Activated naive CD4-positive, alpha-beta T cell treated with anti-CD3 and anti-CD28 coated beads for 36 hours (primary cell): ENCODE measurements at regions not wholly inside any gene's neighbourhood (a gene's known extent, or its start where the extent isn't known, plus 50 kb on each side); places are given as distances from the start of the nearest gene placed in this dataset.

Experiments used
- CTCF ChIA-PET: fragments of 350-600 bp; sonication (Branson Sonifier 250); formaldehyde crosslinking; loops from one replicate; lab custom pipeline; 2021; ENCODE audit warnings: antibody characterized with exemption; lab: Charles Lee
- DNase-seq: peaks from one replicate; pipeline ENCODE4 v3.0.0-alpha.2; 2020
- H3K27ac Mint-ChIP-seq: one replicate; pipeline ENCODE4 v1.8.0; 2021; ENCODE audit warnings: mild to moderate bottlenecking, mixed read lengths
- H3K27me3 Mint-ChIP-seq: one replicate; pipeline ENCODE4 v1.8.0; 2021; ENCODE audit warnings: low read depth, mixed read lengths
- H3K36me3 Mint-ChIP-seq: one replicate; pipeline ENCODE4 v1.8.0; 2021; ENCODE audit warnings: low read depth, mixed read lengths
- H3K4me1 Mint-ChIP-seq: one replicate; pipeline ENCODE4 v1.8.0; 2021; ENCODE audit warnings: low read depth, mixed read lengths
- H3K4me3 Mint-ChIP-seq: one replicate; pipeline ENCODE4 v1.8.0; 2021; ENCODE audit warnings: mild to moderate bottlenecking, moderate library complexity, mixed read lengths
- H3K9me3 Mint-ChIP-seq: one replicate; pipeline ENCODE4 v1.8.0; 2021; ENCODE audit warnings: mixed read lengths
- intact Hi-C: fragments of 100-400 bp; cut with micrococcal nuclease; formaldehyde crosslinking; loops from one replicate; pipeline ENCODE4 v1.15.1; 2023

DNA sequence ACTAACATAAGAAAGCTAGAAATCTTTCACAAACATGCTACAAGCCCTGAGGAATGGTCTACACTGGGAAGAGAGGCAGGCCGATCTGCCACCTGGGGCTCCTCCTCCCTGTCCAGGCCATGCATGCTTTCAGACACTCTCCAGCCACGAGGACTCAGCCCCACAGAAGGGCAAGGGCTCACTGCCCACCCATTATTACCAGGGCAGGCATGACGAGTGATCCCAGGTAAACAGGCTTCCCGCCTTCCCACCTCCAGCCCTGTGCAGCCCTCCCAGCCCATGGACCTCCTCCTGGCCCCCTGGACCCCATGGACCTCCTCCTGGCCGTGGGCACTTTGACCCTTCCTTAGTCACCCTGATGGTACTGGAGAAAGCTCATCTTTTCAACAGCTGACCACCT lies 75.8 kb upstream of the TEX51 start:
- Mint-ChIP-seq H3K36me3 (no peaks in the 10 kb centered on the region), H3K4me3 (no peak overlapping the region), H3K9me3 (no peaks in the 10 kb centered on the region), H3K27me3 (peaks cover 12% of the 10 kb centered on the region), H3K4me1 (no peaks in the 10 kb centered on the region), H3K27ac (no peak overlapping the region)
- no peak for DNase-seq
- intact Hi-C loops: no loop called here
- CTCF ChIA-PET: no interaction called here

DNA sequence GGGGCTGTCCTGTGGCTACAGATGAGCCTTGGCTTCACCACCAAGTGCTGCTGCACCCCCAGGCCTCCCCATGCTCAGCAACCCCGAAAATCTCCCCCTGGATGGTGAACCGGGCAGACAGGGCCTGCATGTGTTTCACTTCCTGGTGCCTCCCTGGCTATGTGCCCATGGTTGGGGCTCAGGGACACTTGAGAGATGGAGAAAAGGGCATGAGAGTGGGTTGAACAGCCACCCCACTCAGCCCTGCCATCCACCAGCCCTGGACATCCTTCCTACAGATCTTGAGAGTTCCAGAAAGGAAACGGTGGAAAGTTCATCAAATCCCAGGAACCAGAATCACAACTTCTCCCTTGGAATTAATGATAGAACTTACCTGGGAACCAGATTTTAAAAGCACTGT lies 74.7 kb upstream of the TEX51 start:
- Mint-ChIP-seq H3K27ac (no peak overlapping the region), H3K9me3 (no peaks in the 10 kb centered on the region)
- no peak for DNase-seq

DNA sequence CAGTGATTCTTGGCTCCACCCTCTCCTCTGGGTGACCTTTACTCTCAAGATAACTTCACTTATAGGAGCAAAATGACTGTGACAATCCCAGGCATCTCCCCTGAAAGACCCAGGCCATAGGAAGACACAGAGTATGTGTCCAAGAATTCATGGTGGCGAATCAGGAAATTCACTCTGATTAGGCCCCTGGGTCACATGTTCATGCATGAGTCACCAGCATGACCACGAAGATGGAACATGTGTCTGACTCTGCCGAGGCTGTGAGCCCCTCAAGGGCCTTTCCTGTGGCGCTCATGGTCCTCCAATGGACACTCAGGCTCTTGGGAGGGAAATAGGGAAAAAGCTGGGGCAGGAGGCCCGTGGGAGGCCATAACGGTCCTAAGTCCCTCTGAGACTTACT lies 74.0 kb upstream of the TEX51 start:
- H3K4me3 Mint-ChIP-seq: no peak overlapping the region
- H3K4me1 Mint-ChIP-seq: no peaks in the 10 kb centered on the region
- no peaks in the 10 kb centered on the region for H3K9me3 Mint-ChIP-seq
- no peak for DNase-seq
- CTCF ChIA-PET: no interaction called here
- H3K27me3 Mint-ChIP-seq: peaks cover 10% of the 10 kb centered on the region
- H3K27ac Mint-ChIP-seq: no peak overlapping the region
- H3K36me3 Mint-ChIP-seq: no peaks in the 10 kb centered on the region
- intact Hi-C loops: no loop called here

More for the DNA sequence above, 74.7 kb upstream of the TEX51 start:
- no peak overlapping the region for H3K4me3 Mint-ChIP-seq
- no peaks in the 10 kb centered on the region for H3K36me3 Mint-ChIP-seq
- intact Hi-C loops: no loop called here
- CTCF ChIA-PET: no interaction called here
- no peaks in the 10 kb centered on the region for H3K4me1 Mint-ChIP-seq
- H3K27me3 Mint-ChIP-seq: peaks cover 8% of the 10 kb centered on the region

- CTCF ChIA-PET: no interaction called here
- intact Hi-C loops: no loop called here
- DNase-seq: no peak
Measured at GRCh38 chr2:126825316-126825715, 73.4 kb upstream of the TEX51 start.

DNA sequence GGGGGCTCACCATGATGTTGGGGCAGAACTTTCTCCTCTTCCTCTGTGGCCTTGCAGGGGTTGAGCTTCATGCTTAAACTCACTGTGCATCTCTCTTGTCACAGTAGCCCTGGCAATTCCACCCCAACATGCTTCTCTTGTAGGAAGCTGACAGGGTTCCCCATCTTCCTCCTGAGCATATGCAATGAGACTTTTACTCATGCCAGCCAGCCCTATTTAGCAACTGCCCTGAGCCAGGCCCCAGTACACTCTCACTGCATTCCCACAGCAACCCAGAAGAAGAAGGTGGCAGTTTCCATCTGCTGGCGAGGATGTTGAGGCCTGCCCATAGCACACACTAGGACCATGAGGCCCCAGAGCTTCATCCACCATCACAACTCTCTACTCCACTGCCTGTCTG lies 72.2 kb upstream of the TEX51 start:
- H3K4me3 Mint-ChIP-seq: no peak overlapping the region
- intact Hi-C loops: no loop called here
- CTCF ChIA-PET: no interaction called here

More at GRCh38 chr2:126825316-126825715, 73.4 kb upstream of the TEX51 start:
- no peaks in the 10 kb centered on the region for H3K9me3 Mint-ChIP-seq
- no peak overlapping the region for H3K4me3 Mint-ChIP-seq
- no peaks in the 10 kb centered on the region for H3K36me3 Mint-ChIP-seq
- H3K4me1 Mint-ChIP-seq: no peaks in the 10 kb centered on the region
- peaks cover 10% of the 10 kb centered on the region for H3K27me3 Mint-ChIP-seq
- no peak overlapping the region for H3K27ac Mint-ChIP-seq

GRCh38 chr2:126827371-126827770 lies 71.3 kb upstream of the TEX51 start:
- Mint-ChIP-seq H3K27me3 (peaks cover 6% of the 10 kb centered on the region), H3K27ac (no peak overlapping the region), H3K9me3 (no peaks in the 10 kb centered on the region), H3K4me1 (no peaks in the 10 kb centered on the region), H3K4me3 (no peak overlapping the region), H3K36me3 (no peaks in the 10 kb centered on the region)
- no peak for DNase-seq
- CTCF ChIA-PET: interaction anchor here (0.7 kb wide), 1 partner anchor 33 kb away, joined by 5 read pairs; no protein-coding TSS in a partner anchor
- intact Hi-C loops: no loop called here

More for the DNA sequence above, 72.2 kb upstream of the TEX51 start:
- Mint-ChIP-seq H3K27ac (no peak overlapping the region), H3K36me3 (no peaks in the 10 kb centered on the region), H3K9me3 (no peaks in the 10 kb centered on the region), H3K27me3 (peaks cover 6% of the 10 kb centered on the region), H3K4me1 (no peaks in the 10 kb centered on the region)
- DNase-seq: no peak

GRCh38 chr2:126828051-126828450 lies 70.6 kb upstream of the TEX51 start:
- Mint-ChIP-seq H3K27ac (no peak overlapping the region), H3K36me3 (no peaks in the 10 kb centered on the region), H3K4me3 (no peak overlapping the region), H3K27me3 (peaks cover 6% of the 10 kb centered on the region), H3K9me3 (no peaks in the 10 kb centered on the region), H3K4me1 (no peaks in the 10 kb centered on the region)
- intact Hi-C loops: no loop called here
- no peak for DNase-seq
- CTCF ChIA-PET: no interaction called here

GRCh38 chr2:126828491-126828890 lies 70.2 kb upstream of the TEX51 start:
- Mint-ChIP-seq H3K4me3 (no peak overlapping the region), H3K4me1 (no peaks in the 10 kb centered on the region), H3K27me3 (peaks cover 4% of the 10 kb centered on the region), H3K36me3 (no peaks in the 10 kb centered on the region), H3K27ac (no peak overlapping the region), H3K9me3 (no peaks in the 10 kb centered on the region)
- CTCF ChIA-PET: no interaction called here
- intact Hi-C loops: no loop called here
- DNase-seq: no peak

GRCh38 chr2:126831234-126832005 lies 67.3 kb upstream of the TEX51 start:
- CTCF ChIA-PET: no interaction called here
- no peaks in the 10 kb centered on the region for H3K9me3 Mint-ChIP-seq
- no peak overlapping the region for H3K27ac Mint-ChIP-seq
- intact Hi-C loops: no loop called here
- H3K27me3 Mint-ChIP-seq: peaks cover 4% of the 10 kb centered on the region
- no peak for DNase-seq
- no peak overlapping the region for H3K4me3 Mint-ChIP-seq
- no peaks in the 10 kb centered on the region for H3K36me3 Mint-ChIP-seq
- H3K4me1 Mint-ChIP-seq: no peaks in the 10 kb centered on the region

DNA sequence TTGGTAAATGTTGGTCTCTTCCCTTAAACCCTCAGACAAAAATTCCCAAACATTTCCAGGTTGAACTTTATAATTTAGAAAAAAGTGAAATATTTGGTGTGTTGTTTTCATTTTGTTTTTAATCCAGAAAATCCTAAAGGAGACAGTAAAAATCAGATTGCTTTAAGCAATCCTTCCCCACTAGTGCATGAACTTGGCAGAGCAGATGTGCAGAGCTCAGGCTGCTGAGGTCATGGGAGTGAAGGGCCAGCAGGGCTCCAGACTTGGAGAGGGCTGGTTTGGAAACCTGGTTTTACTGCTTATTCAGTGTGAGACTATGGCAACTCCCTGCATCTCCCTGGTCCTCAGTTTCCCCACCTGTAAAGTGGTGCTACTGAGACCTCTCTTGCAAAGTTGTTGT lies 66.7 kb upstream of the TEX51 start:
- DNase-seq: no peak
- Mint-ChIP-seq H3K9me3 (no peaks in the 10 kb centered on the region), H3K4me1 (no peaks in the 10 kb centered on the region), H3K4me3 (no peak overlapping the region), H3K27ac (no peak overlapping the region), H3K27me3 (peaks cover 4% of the 10 kb centered on the region), H3K36me3 (no peaks in the 10 kb centered on the region)
- intact Hi-C loops: no loop called here
- CTCF ChIA-PET: no interaction called here

GRCh38 chr2:126832757-126833156 lies 65.9 kb upstream of the TEX51 start:
- CTCF ChIA-PET: no interaction called here
- H3K4me3 Mint-ChIP-seq: no peak overlapping the region
- intact Hi-C loops: no loop called here
- H3K9me3 Mint-ChIP-seq: no peaks in the 10 kb centered on the region
- H3K36me3 Mint-ChIP-seq: no peaks in the 10 kb centered on the region
- no peak for DNase-seq
- peaks cover 4% of the 10 kb centered on the region for H3K27me3 Mint-ChIP-seq
- H3K27ac Mint-ChIP-seq: no peak overlapping the region
- H3K4me1 Mint-ChIP-seq: no peaks in the 10 kb centered on the region

DNA sequence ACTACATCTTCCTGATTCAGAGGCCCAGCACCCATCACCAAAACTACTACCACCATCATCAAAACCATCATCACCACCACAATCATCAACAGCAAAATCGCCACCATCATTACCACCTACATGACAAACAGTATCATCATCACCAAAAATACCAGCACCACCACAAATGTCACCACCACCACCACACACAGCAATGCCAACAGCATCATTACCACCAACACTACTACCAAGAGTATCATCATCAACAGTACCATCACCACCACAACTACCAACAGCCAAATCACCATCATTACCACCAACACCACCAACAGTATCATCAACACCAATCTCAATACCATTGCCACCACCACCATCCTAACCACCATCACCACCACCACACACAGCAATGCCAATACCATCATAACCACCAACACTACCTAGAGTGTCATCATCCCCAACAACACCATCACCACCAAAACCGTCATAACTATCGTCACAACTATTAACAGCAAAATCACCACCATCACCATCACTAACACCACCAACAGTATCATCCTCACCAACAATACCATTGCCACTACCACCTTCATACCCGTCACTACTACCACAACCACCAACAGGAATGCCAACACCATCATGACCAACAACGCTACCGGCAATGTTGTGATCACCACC lies 64.6 kb upstream of the TEX51 start:
- no peaks in the 10 kb centered on the region for H3K4me1 Mint-ChIP-seq
- intact Hi-C loops: no loop called here
- no peak overlapping the region for H3K27ac Mint-ChIP-seq
- CTCF ChIA-PET: no interaction called here
- H3K36me3 Mint-ChIP-seq: no peaks in the 10 kb centered on the region
- H3K4me3 Mint-ChIP-seq: no peak overlapping the region
- H3K27me3 Mint-ChIP-seq: peaks cover 7% of the 10 kb centered on the region
- no peaks in the 10 kb centered on the region for H3K9me3 Mint-ChIP-seq
- DNase-seq: no peak

GRCh38 chr2:126835261-126835660 lies 63.4 kb upstream of the TEX51 start:
- Mint-ChIP-seq H3K27me3 (peaks cover 13% of the 10 kb centered on the region), H3K9me3 (no peaks in the 10 kb centered on the region), H3K27ac (no peak overlapping the region), H3K36me3 (no peaks in the 10 kb centered on the region), H3K4me3 (no peak overlapping the region), H3K4me1 (no peaks in the 10 kb centered on the region)
- intact Hi-C loops: no loop called here
- CTCF ChIA-PET: no interaction called here
- no peak for DNase-seq
